GM12878 (cell line): ENCODE measurements at regions not wholly inside any gene's neighbourhood (a gene's known extent, or its start where the extent isn't known, plus 50 kb on each side); places are given as distances from the start of the nearest gene placed in this dataset.

Source experiments
- ATAC-seq: fragments of 200-7000 bp; cut with Tn5 transposase; 3 replicates; pipeline ENCODE4 v1.9.1; 2020; ENCODE audit warnings: mild to moderate bottlenecking, moderate library complexity
- BruUV-seq: library from RNA; stranded (reverse); fragments of 400-500 nt; replicated peaks from 2 replicates; lab custom pipeline; 2021; lab: Mats Ljungman, UMichigan
- CTCF ChIA-PET: fragments of 300-600 bp; sonication (Branson Sonifier 250); formaldehyde crosslinking; extraction: SDS; loops from one replicate; lab custom pipeline; 2021; ENCODE audit warnings: inconsistent platforms; lab: Yijun Ruan, JAX
- POLR2A ChIA-PET: fragments of 350-600 bp; formaldehyde crosslinking; extraction: SDS; loops from one replicate; lab custom pipeline; 2021; ENCODE audit warnings: inconsistent platforms; lab: Charles Lee
- RAD21 ChIA-PET: fragments of 300-600 bp; sonication (Branson Sonifier 250); formaldehyde crosslinking; loops from one replicate; lab custom pipeline; 2023; ENCODE audit warnings: antibody characterized with exemption; ENCODE audit not compliant: unreplicated experiment; lab: Charles Lee
- SMC1A ChIA-PET: fragments of 300-600 bp; sonication (Branson Sonifier 250); formaldehyde crosslinking; loops from one replicate; lab custom pipeline; 2023; ENCODE audit not compliant: unreplicated experiment, uncharacterized antibody; lab: Charles Lee
- DNase-seq: peaks from one replicate; pipeline ENCODE4 v3.0.0-alpha.2; 2011; ENCODE audit warnings: low read depth, low spot score
- FAIRE-seq: peaks from 3 replicates; lab custom pipeline; 2011; peaks lifted over from hg19 to GRCh38; lab: Jason Lieb, UNC
- H2AFZ ChIP-seq: 2 replicates; pipeline ENCODE4 v1.6.0; 2011; ENCODE audit warnings: low read depth, low read length, control low read depth; ENCODE audit not compliant: control insufficient read depth
- H3K27ac ChIP-seq: 2 replicates; pipeline ENCODE4 v1.5.1; 2011; ENCODE audit warnings: control low read depth; ENCODE audit not compliant: control insufficient read depth, insufficient read depth
- H3K27me3 ChIP-seq, 2 experiments: replicated peaks in 1 of 2; 2 replicates each; pipeline versions ENCODE4 v1.6.0 to v1.6.1; 2011; ENCODE audit warnings: low read length in 1 of 2; ENCODE audit not compliant: control insufficient read depth in 2 of 2, insufficient read depth in 2 of 2
- H3K36me3 ChIP-seq, 2 experiments: 2 replicates each; pipeline ENCODE4 v1.5.1; 2011; ENCODE audit warnings: low read length in 1 of 2; ENCODE audit not compliant: control insufficient read depth in 2 of 2, insufficient read depth in 2 of 2
- H3K4me1 ChIP-seq: 2 replicates; pipeline ENCODE4 v1.6.1; 2011; ENCODE audit warnings: mild to moderate bottlenecking, low read length, moderate library complexity, mixed read lengths; ENCODE audit not compliant: control insufficient read depth, insufficient read depth
- H3K4me2 ChIP-seq: 2 replicates; pipeline ENCODE4 v1.6.0; 2011; ENCODE audit warnings: control low read depth; ENCODE audit not compliant: control insufficient read depth, insufficient read depth
- H3K4me3 ChIP-seq: fragments of 200-600 bp; sonication (generic); 2 replicates; pipeline ENCODE4 v1.5.1; 2016
- H3K79me2 ChIP-seq: 2 replicates; pipeline ENCODE4 v1.6.0; 2011; ENCODE audit warnings: low read length; ENCODE audit not compliant: control insufficient read depth, insufficient read depth
- H3K9ac ChIP-seq: 2 replicates; pipeline ENCODE4 v1.8.0; 2011; ENCODE audit warnings: low read length, control low read depth, mixed read lengths; ENCODE audit not compliant: control insufficient read depth, insufficient read depth
- H3K9me3 ChIP-seq: replicated peaks from 3 replicates; pipeline ENCODE4 v1.5.1; 2011; ENCODE audit warnings: mild to moderate bottlenecking, low read length; ENCODE audit not compliant: control insufficient read depth, insufficient read depth
- H4K20me1 ChIP-seq: 2 replicates; pipeline ENCODE4 v1.6.0; 2011; ENCODE audit not compliant: control insufficient read depth, insufficient read depth
- ATF7 ChIP-seq: fragments of 450-650 bp; IDR thresholded peaks from 2 replicates; pipeline ENCODE4 v1.6.1; 2016; ENCODE audit warnings: low read depth, mild to moderate bottlenecking
- BHLHE40 ChIP-seq, 2 experiments: fragments of 450-650 bp in 1 of 2; IDR thresholded peaks; 2 replicates each; pipeline ENCODE4 v1.6.1; 2011 to 2017; ENCODE audit warnings: low read depth in 2 of 2, borderline replicate concordance in 1 of 2, improper control_type of control experiment in 1 of 2, low read length in 1 of 2, mild to moderate bottlenecking in 1 of 2
- BMI1 ChIP-seq: fragments of 450-650 bp; IDR thresholded peaks from 2 replicates; pipeline ENCODE4 v1.6.1; 2016; ENCODE audit warnings: mild to moderate bottlenecking, moderate library complexity, borderline replicate concordance
- CHD1 ChIP-seq: IDR thresholded peaks from 2 replicates; pipeline ENCODE4 v1.6.1; 2012; ENCODE audit warnings: low read depth, low read length, improper control_type of control experiment
- CREM ChIP-seq: IDR thresholded peaks from 2 replicates; pipeline ENCODE4 v1.6.1; 2014; ENCODE audit warnings: antibody characterized with exemption, low read depth
- DPF2 ChIP-seq: fragments of 450-650 bp; IDR thresholded peaks from 2 replicates; pipeline ENCODE4 v1.6.1; 2017; ENCODE audit warnings: mild to moderate bottlenecking
- EED ChIP-seq: sonication (generic); IDR thresholded peaks from 2 replicates; pipeline ENCODE4 v1.6.1; 2016; ENCODE audit warnings: antibody characterized with exemption, low read depth
- EGR1 ChIP-seq, 2 experiments: IDR thresholded peaks; 1 replicate in 1 of 2; 2 replicates in 1 of 2; pipeline ENCODE4 v1.6.1; 2011 to 2012; ENCODE audit warnings: low read depth in 2 of 2, low read length in 2 of 2, borderline replicate concordance in 1 of 2, mild to moderate bottlenecking in 1 of 2, moderate library complexity in 1 of 2
- IKZF1 ChIP-seq: fragments of 450-650 bp; conservative IDR thresholded peaks from 2 replicates; pipeline ENCODE4 v1.6.1; 2017; ENCODE audit warnings: antibody characterized with exemption, mild to moderate bottlenecking
- IKZF2 ChIP-seq, 2 experiments: fragments of 450-650 bp; IDR thresholded peaks; 2 replicates each; pipeline ENCODE4 v1.6.1; 2017; ENCODE audit warnings: mild to moderate bottlenecking in 2 of 2, moderate library complexity in 2 of 2
- NBN ChIP-seq: fragments of 450-650 bp; IDR thresholded peaks from 2 replicates; pipeline ENCODE4 v1.6.1; 2016
- NFIC ChIP-seq: IDR thresholded peaks from 2 replicates; pipeline ENCODE4 v1.6.1; 2012; ENCODE audit warnings: low read depth, mild to moderate bottlenecking, inconsistent platforms, low read length, moderate library complexity
- PAX8 ChIP-seq: fragments of 450-650 bp; IDR thresholded peaks from 2 replicates; pipeline ENCODE4 v1.6.1; 2017; ENCODE audit warnings: mild to moderate bottlenecking, moderate library complexity
- RELA ChIP-seq: fragments of 450-650 bp; IDR thresholded peaks from 2 replicates; pipeline ENCODE4 v1.8.0; 2014; ENCODE audit warnings: borderline replicate concordance; ENCODE audit not compliant: partially characterized antibody
- RUNX3 ChIP-seq: IDR thresholded peaks from 2 replicates; pipeline ENCODE4 v1.6.1; 2012; ENCODE audit warnings: low read length, inconsistent platforms
- SP1 ChIP-seq: IDR thresholded peaks from one replicate; pipeline ENCODE4 v1.6.1; 2011; ENCODE audit warnings: low read depth, low read length
- ZNF217 ChIP-seq: fragments of 450-650 bp; IDR thresholded peaks from 2 replicates; pipeline ENCODE4 v1.6.1; 2017; ENCODE audit warnings: antibody characterized with exemption, mild to moderate bottlenecking
- WGBS: methylation state at CpG from one replicate; pipeline ENCODE4 v1.1.6; 2016; ENCODE audit warnings: low lambda C conversion rate; ENCODE audit not compliant: insufficient replicate concordance, insufficient coverage; ENCODE audit errors: missing lambda C conversion rate; 5-methylcytosine and 5-hydroxymethylcytosine counted together
- in situ Hi-C: fragments of 300-500 bp; cut with MboI; formaldehyde crosslinking; loops from 9 replicates; pipeline ENCODE4 v1.14.3; 2018; ENCODE audit warnings: mixed read lengths
- intact Hi-C: fragments of 100-400 bp; cut with micrococcal nuclease; formaldehyde crosslinking; loops from one replicate; pipeline ENCODE4 v1.14.2; 2022; ENCODE audit not compliant: unreplicated experiment
- TF ChIP-seq, protein P1 (sequence below): IDR thresholded peaks from 2 replicates; pipeline ENCODE4 v1.6.1; 2011; ENCODE audit warnings: low read depth, mild to moderate bottlenecking, low read length, moderate library complexity, borderline replicate concordance; ENCODE audit errors: extremely low read depth
- TF ChIP-seq, protein P2 (sequence below): fragments of 450-650 bp; IDR thresholded peaks from 2 replicates; pipeline ENCODE4 v1.6.1; 2017; ENCODE audit warnings: low read depth, mild to moderate bottlenecking, moderate library complexity
- TF ChIP-seq, protein P3 (sequence below): IDR thresholded peaks from 2 replicates; pipeline ENCODE4 v1.6.1; 2012; ENCODE audit warnings: low read length, inconsistent platforms
- TF ChIP-seq, protein P4 (sequence below): fragments of 450-650 bp; IDR thresholded peaks from 2 replicates; pipeline ENCODE4 v1.6.1; 2017; ENCODE audit warnings: mild to moderate bottlenecking, low read depth, inconsistent platforms; ENCODE audit not compliant: poor library complexity, severe bottlenecking

DNA sequence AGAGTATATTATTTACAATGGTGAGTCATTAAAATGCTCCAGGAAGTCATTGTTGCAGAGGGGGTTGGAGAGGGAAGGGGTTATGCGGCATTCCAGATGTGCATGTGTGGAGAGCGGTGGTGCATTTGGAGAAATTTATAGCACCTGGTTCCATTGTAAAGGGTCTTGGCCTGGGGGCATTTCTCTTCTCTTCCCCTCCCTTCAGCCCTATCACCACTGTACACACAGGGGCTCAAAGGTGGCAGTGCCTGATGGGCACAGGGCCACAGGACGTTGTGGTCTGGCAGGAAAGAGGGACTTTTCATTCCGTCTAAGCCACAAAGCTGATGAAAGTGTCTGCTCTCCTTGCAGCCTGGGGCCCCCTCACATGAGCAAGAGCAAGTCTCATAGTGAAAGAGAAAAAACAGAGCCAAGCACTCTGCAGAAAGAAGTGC, 442.4 kb upstream of the ZNF462 start:
- ChIA-PET SMC1A (interaction anchor here (0.6 to 2.7 kb wide), 15 partner anchors 10 to 521 kb away, joined by 3 to 16 read pairs (median 3); no protein-coding TSS in a partner anchor), CTCF (interaction anchor here (4.0 kb wide), 1 partner anchor 135 kb away, joined by 14 read pairs; no protein-coding TSS in a partner anchor), RAD21 (interaction anchor here (0.5 to 2.3 kb wide), 14 partner anchors 10 to 194 kb away, joined by 3 to 11 read pairs (median 4); no protein-coding TSS in a partner anchor), POLR2A (interaction anchor here (0.6 to 1.0 kb wide), 3 partner anchors 47 to 320 kb away, joined by 3 to 4 read pairs (median 3); no protein-coding TSS in a partner anchor)
- WGBS, result 32% methylated on average over 4 of the region's 4 CpGs
- H3K27ac ChIP-seq, result no peak overlapping the region
- no peak overlapping the region for H3K4me3 ChIP-seq
- no peak overlapping the region for H2AFZ ChIP-seq
- H3K36me3 ChIP-seq, result no peaks in the 10 kb centered on the region
- no peaks in the 10 kb centered on the region for H3K9me3 ChIP-seq
- H4K20me1 ChIP-seq, result no peaks in the 10 kb centered on the region
- peaks cover 17% of the 10 kb centered on the region for H3K4me1 ChIP-seq
- no TSS peak for BruUV-seq
- H3K9ac ChIP-seq, result no peak overlapping the region
- intact Hi-C loops, result loop anchor here (2.0 to 5.0 kb wide), 4 partner anchors 93 to 562 kb away; partner anchors contain the start of gene ZNF462
- peak; percentile 76 for ATAC-seq
- in situ Hi-C loops, result no loop called here
- no peaks in the 10 kb centered on the region for H3K27me3 ChIP-seq
- peak overlapping the region; percentile 11 for H3K4me2 ChIP-seq
- no peaks in the 10 kb centered on the region for H3K79me2 ChIP-seq
- no peak for FAIRE-seq
- peak; percentile 76 for DNase-seq
- TF ChIP-seq RELA (peak; percentile 63), NBN (peak; percentile 36; the same call in 1 of the 2 replicates), NFIC (peak; percentile 23; the same call in 1 of the 2 replicates), RUNX3 (peak; percentile 85), CHD1 (no peak), SP1 (peak; percentile 36), EED (peak; percentile 64), IKZF1 (peak; percentile 87), IKZF2 (IDR thresholded peaks at IDR 0.05) (peak; percentile 75 to 84), EGR1 (IDR thresholded peaks at IDR 0.05; ENCODE audit: borderline replicate concordance in 1 of 2, low read depth in 2 of 2, low read length in 2 of 2) (no peak), PAX8 (no peak), BHLHE40 (IDR thresholded peaks at IDR 0.05; ENCODE audit: borderline replicate concordance in 1 of 2, low read depth in 2 of 2, low read length in 1 of 2) (peak; percentile 81), BMI1 (peak; percentile 8; the same call in 1 of the 2 replicates), ATF7 (0 out of 2 replicates have a peak, but pooled peaks have one; percentile 27), ZNF217 (peak; percentile 38; the same call in 1 of the 2 replicates), DPF2 (peak; percentile 74), CREM (no peak)
- TF ChIP-seq, protein P1, sequence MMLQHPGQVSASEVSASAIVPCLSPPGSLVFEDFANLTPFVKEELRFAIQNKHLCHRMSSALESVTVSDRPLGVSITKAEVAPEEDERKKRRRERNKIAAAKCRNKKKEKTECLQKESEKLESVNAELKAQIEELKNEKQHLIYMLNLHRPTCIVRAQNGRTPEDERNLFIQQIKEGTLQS, result no peak
- TF ChIP-seq, protein P2, sequence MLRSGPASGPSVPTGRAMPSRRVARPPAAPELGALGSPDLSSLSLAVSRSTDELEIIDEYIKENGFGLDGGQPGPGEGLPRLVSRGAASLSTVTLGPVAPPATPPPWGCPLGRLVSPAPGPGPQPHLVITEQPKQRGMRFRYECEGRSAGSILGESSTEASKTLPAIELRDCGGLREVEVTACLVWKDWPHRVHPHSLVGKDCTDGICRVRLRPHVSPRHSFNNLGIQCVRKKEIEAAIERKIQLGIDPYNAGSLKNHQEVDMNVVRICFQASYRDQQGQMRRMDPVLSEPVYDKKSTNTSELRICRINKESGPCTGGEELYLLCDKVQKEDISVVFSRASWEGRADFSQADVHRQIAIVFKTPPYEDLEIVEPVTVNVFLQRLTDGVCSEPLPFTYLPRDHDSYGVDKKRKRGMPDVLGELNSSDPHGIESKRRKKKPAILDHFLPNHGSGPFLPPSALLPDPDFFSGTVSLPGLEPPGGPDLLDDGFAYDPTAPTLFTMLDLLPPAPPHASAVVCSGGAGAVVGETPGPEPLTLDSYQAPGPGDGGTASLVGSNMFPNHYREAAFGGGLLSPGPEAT, result peak; percentile 87
- TF ChIP-seq, protein P3, sequence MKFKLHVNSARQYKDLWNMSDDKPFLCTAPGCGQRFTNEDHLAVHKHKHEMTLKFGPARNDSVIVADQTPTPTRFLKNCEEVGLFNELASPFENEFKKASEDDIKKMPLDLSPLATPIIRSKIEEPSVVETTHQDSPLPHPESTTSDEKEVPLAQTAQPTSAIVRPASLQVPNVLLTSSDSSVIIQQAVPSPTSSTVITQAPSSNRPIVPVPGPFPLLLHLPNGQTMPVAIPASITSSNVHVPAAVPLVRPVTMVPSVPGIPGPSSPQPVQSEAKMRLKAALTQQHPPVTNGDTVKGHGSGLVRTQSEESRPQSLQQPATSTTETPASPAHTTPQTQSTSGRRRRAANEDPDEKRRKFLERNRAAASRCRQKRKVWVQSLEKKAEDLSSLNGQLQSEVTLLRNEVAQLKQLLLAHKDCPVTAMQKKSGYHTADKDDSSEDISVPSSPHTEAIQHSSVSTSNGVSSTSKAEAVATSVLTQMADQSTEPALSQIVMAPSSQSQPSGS, result 0 out of 2 replicates have a peak, but pooled peaks have one; percentile 36
- TF ChIP-seq, protein P4, sequence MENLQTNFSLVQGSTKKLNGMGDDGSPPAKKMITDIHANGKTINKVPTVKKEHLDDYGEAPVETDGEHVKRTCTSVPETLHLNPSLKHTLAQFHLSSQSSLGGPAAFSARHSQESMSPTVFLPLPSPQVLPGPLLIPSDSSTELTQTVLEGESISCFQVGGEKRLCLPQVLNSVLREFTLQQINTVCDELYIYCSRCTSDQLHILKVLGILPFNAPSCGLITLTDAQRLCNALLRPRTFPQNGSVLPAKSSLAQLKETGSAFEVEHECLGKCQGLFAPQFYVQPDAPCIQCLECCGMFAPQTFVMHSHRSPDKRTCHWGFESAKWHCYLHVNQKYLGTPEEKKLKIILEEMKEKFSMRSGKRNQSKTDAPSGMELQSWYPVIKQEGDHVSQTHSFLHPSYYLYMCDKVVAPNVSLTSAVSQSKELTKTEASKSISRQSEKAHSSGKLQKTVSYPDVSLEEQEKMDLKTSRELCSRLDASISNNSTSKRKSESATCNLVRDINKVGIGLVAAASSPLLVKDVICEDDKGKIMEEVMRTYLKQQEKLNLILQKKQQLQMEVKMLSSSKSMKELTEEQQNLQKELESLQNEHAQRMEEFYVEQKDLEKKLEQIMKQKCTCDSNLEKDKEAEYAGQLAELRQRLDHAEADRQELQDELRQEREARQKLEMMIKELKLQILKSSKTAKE, result peak; percentile 80
